Right atrium auricular region (tissue), 2 donors: ENCODE measurements at regions not wholly inside any gene's neighbourhood (a gene's known extent, or its start where the extent isn't known, plus 50 kb on each side); places are given as distances from the start of the nearest gene placed in this dataset.

Experiments
- DNase-seq: peaks from one replicate; pipeline ENCODE4 v3.0.0-alpha.2; 2019; ENCODE audit warnings: low spot score
- H3K27ac ChIP-seq, 2 donors: fragments of 200-600 bp; sonication (generic); 1 replicate in 1 of 2; 2 replicates in 1 of 2; pipeline ENCODE4 v1.5.1; 2016 to 2019
- H3K27me3 ChIP-seq, 2 donors: fragments of 200-600 bp; sonication (generic); one replicate each; pipeline versions ENCODE4 v1.5.1 to v1.6.0; 2017 to 2019
- H3K36me3 ChIP-seq: fragments of 200-600 bp; sonication (generic); one replicate; pipeline ENCODE4 v1.5.1; 2016
- H3K4me1 ChIP-seq, 2 donors: fragments of 200-600 bp; sonication (generic); one replicate each; pipeline versions ENCODE4 v1.5.1 to v1.6.0; 2017 to 2019
- H3K4me3 ChIP-seq, 2 donors: fragments of 200-600 bp; sonication (generic); 1 replicate in 1 of 2; 2 replicates in 1 of 2; pipeline ENCODE4 v1.5.1; 2017 to 2019; ENCODE audit warnings: mild to moderate bottlenecking in 1 of 2, moderate library complexity in 1 of 2
- H3K9me3 ChIP-seq, 2 donors: fragments of 200-600 bp; sonication (generic); one replicate each; pipeline ENCODE4 v1.5.1; 2019
- TF ChIP-seq, protein P1 (sequence below), 2 donors: fragments of 200-600 bp; sonication (generic); IDR thresholded peaks; one replicate each; pipeline ENCODE4 v1.5.1; 2019; ENCODE audit warnings: antibody characterized with exemption in 2 of 2

GRCh38 chr16:23013484-23013883 is 135.8 kb downstream of the USP31 start:
- Histone ChIP-seq H3K27ac (no peak overlapping the region), H3K4me3 (no peak overlapping the region), H3K27me3 (no peaks in the 10 kb centered on the region), H3K9me3 (no peaks in the 10 kb centered on the region), H3K36me3 (no peaks in the 10 kb centered on the region), H3K4me1 (no peaks in the 10 kb centered on the region)
- TF ChIP-seq, protein P1, sequence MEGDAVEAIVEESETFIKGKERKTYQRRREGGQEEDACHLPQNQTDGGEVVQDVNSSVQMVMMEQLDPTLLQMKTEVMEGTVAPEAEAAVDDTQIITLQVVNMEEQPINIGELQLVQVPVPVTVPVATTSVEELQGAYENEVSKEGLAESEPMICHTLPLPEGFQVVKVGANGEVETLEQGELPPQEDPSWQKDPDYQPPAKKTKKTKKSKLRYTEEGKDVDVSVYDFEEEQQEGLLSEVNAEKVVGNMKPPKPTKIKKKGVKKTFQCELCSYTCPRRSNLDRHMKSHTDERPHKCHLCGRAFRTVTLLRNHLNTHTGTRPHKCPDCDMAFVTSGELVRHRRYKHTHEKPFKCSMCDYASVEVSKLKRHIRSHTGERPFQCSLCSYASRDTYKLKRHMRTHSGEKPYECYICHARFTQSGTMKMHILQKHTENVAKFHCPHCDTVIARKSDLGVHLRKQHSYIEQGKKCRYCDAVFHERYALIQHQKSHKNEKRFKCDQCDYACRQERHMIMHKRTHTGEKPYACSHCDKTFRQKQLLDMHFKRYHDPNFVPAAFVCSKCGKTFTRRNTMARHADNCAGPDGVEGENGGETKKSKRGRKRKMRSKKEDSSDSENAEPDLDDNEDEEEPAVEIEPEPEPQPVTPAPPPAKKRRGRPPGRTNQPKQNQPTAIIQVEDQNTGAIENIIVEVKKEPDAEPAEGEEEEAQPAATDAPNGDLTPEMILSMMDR (IDR thresholded peaks at IDR 0.05): peak in 1 of 2 donors; percentile 13
- no peak for DNase-seq

DNA sequence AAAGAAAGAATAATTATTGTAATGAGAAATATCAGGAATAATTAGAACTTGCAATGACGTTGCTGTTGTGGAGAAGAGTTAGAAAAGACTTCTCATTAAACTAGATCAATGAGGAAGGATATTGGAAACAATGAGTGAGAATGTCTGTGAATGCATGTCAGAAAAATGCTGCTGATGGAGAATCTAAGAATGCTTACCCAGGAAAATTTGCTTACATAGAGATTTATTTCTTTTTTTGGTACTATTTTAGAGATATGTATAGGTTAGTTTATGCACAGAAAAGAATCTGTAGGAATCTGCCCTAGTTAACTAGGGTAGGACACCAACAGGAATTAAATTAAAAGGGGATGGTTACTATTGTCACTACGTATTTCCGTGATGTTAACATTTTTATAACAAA is 140.2 kb downstream of the USP31 start:
- no peaks in the 10 kb centered on the region for H3K9me3 ChIP-seq
- H3K4me1 ChIP-seq: no peaks in the 10 kb centered on the region
- DNase-seq: no peak
- H3K4me3 ChIP-seq: no peak overlapping the region
- H3K27me3 ChIP-seq: no peaks in the 10 kb centered on the region
- H3K36me3 ChIP-seq: no peaks in the 10 kb centered on the region
- TF ChIP-seq, protein P1 (IDR thresholded peaks at IDR 0.05): no peak
- H3K27ac ChIP-seq: no peak overlapping the region

DNA sequence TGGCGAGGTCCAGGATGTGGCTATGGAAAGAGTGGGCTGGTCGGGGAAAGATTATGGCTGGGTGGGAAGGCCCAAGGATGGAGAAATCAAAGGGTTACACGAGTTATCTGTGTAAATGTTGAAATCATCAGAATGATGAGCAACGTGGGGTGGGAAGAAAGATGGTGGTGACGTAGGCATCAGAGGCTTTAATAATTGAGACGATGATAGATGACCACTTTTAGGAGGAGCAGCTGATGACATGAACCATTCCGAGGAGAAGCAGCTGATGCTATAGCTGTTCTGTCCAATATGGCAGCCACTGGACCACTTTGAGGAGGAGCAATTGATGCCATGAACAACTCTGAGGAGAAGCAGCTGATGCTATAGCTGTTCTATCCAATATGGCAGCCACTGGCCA is 141.2 kb downstream of the USP31 start:
- Histone ChIP-seq H3K27ac (no peak overlapping the region), H3K4me3 (no peak overlapping the region), H3K36me3 (no peaks in the 10 kb centered on the region), H3K4me1 (no peaks in the 10 kb centered on the region), H3K27me3 (no peaks in the 10 kb centered on the region), H3K9me3 (no peaks in the 10 kb centered on the region)
- TF ChIP-seq, protein P1 (IDR thresholded peaks at IDR 0.05): no peak
- no peak for DNase-seq

DNA sequence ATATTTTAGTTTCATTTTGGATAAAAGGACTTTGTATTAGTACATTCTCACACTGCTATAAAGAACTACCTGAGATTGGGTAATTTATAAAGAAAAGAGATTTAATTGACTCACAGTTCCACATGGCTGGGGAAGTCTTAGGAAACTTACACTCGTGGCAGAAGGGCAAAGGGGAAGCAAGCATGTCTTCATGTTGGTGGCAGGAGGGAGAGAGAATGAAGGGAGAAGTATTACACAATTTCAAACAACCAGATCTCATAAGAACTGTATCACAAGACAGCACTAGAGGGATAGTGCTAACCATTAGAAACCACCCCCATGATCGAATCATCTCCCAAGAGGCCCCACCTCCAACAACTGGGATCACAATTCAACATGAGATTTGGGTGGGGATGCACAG is 142.9 kb downstream of the USP31 start:
- Histone ChIP-seq H3K27me3 (no peaks in the 10 kb centered on the region), H3K27ac (no peak overlapping the region)
- TF ChIP-seq, protein P1 (IDR thresholded peaks at IDR 0.05): no peak

GRCh38 chr16:23005951-23006350 is 143.3 kb downstream of the USP31 start:
- DNase-seq: no peak
- TF ChIP-seq, protein P1 (IDR thresholded peaks at IDR 0.05): no peak
- Histone ChIP-seq H3K4me3 (no peak overlapping the region), H3K4me1 (no peaks in the 10 kb centered on the region), H3K36me3 (no peaks in the 10 kb centered on the region), H3K9me3 (no peaks in the 10 kb centered on the region), H3K27ac (no peak overlapping the region), H3K27me3 (no peaks in the 10 kb centered on the region)

More for the DNA sequence above, 142.9 kb downstream of the USP31 start:
- no peak for DNase-seq
- Histone ChIP-seq H3K36me3 (no peaks in the 10 kb centered on the region), H3K4me1 (no peaks in the 10 kb centered on the region), H3K4me3 (no peak overlapping the region), H3K9me3 (no peaks in the 10 kb centered on the region)

GRCh38 chr16:22989598-22989997 is 159.7 kb downstream of the USP31 start:
- TF ChIP-seq, protein P1 (IDR thresholded peaks at IDR 0.05): no peak
- Histone ChIP-seq H3K9me3 (peaks cover 0 to 6% of the 10 kb centered on the region in 2 donors), H3K4me3 (no peak overlapping the region), H3K4me1 (no peaks in the 10 kb centered on the region), H3K27me3 (no peaks in the 10 kb centered on the region), H3K27ac (no peak overlapping the region), H3K36me3 (no peaks in the 10 kb centered on the region)
- no peak for DNase-seq
